ENCODE measurements at regions not wholly inside any gene's neighbourhood (a gene's known extent, or its start where the extent isn't known, plus 50 kb on each side); places are given as distances from the start of the nearest gene placed in this dataset.

DNA sequence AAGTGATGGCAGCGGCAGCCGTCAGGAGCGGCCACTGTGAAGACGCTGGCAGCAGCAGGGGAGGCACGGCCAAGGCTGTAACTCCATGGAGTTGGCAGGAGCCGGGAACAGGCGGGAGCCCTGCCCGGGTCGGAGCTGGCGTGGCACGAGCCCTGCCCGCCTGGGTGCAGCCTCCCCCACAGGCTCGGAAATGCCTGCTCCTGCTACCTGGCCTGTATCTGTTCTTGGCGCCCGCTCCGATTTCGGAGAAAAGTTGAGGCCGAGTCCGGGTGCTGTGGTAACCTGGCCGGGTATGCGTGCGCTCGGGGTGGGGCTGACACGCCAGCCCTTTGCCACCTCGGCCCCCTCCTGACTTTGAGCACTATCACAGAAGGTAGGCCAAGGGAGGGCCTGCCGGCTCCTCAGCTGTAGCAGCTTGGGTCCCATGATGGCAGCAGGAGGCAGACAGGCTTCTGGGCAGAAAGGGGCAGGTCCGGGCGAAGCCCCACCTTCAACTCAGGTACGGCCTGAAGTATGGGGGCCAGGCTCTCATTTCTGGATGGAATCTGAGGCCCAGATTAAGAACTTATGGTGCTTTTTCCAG, 51.2 kb upstream of the SHISA3 start:
- Mint-ChIP-seq H3K36me3 (ENCODE audit: insufficient read depth) (no peaks in the 10 kb centered on the region), H3K4me3 (ENCODE audit: low read depth) (no peak overlapping the region), H3K27me3 (peaks cover 4% of the 10 kb centered on the region), H3K9me3 (ENCODE audit: low read depth) (no peaks in the 10 kb centered on the region), H3K4me1 (ENCODE audit: low read depth) (no peaks in the 10 kb centered on the region), H3K27ac (no peak overlapping the region)
- DNase-seq (ENCODE audit: low spot score, unreplicated experiment), result no peak
- TF ChIP-seq, protein P1, sequence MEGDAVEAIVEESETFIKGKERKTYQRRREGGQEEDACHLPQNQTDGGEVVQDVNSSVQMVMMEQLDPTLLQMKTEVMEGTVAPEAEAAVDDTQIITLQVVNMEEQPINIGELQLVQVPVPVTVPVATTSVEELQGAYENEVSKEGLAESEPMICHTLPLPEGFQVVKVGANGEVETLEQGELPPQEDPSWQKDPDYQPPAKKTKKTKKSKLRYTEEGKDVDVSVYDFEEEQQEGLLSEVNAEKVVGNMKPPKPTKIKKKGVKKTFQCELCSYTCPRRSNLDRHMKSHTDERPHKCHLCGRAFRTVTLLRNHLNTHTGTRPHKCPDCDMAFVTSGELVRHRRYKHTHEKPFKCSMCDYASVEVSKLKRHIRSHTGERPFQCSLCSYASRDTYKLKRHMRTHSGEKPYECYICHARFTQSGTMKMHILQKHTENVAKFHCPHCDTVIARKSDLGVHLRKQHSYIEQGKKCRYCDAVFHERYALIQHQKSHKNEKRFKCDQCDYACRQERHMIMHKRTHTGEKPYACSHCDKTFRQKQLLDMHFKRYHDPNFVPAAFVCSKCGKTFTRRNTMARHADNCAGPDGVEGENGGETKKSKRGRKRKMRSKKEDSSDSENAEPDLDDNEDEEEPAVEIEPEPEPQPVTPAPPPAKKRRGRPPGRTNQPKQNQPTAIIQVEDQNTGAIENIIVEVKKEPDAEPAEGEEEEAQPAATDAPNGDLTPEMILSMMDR (IDR thresholded peaks at IDR 0.05; ENCODE audit: unreplicated experiment), result no peak

DNA sequence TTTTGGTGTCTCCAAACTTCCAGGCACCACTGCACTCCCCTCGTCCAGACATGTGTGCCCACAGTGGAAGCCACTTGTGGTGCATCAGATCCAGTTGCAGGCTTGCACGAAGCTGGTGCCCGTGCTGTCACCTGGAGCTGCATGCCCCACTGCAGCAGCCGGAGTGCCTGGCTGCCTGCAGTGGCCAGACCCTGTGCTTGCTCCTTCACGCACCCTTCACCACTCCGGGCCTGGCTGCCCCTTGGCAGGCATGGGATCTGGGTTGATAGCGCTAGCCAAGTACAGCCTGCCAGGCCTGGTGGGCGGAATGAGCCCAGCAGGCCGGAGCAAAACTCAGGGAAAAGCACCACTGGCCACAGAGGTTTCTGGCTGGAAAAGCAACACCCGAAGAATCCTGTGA, 50.2 kb upstream of the SHISA3 start:
- TF ChIP-seq, protein P1 (IDR thresholded peaks at IDR 0.05; ENCODE audit: unreplicated experiment), result no peak
- Mint-ChIP-seq H3K27ac (no peak overlapping the region), H3K9me3 (ENCODE audit: low read depth) (no peaks in the 10 kb centered on the region), H3K36me3 (ENCODE audit: insufficient read depth) (no peaks in the 10 kb centered on the region), H3K27me3 (peaks cover 4% of the 10 kb centered on the region), H3K4me3 (ENCODE audit: low read depth) (no peak overlapping the region), H3K4me1 (ENCODE audit: low read depth) (no peaks in the 10 kb centered on the region)
- no peak for DNase-seq (ENCODE audit: low spot score, unreplicated experiment)

All from progenitor cell of endocrine pancreas (in vitro differentiated cells).